DOHH2 (cell line): ENCODE measurements at regions not wholly inside any gene's neighbourhood (a gene's known extent, or its start where the extent isn't known, plus 50 kb on each side); places are given as distances from the start of the nearest gene placed in this dataset.

Experiments
- CTCF ChIP-seq: fragments of 200-600 bp; sonication (generic); IDR thresholded peaks from one replicate; pipeline ENCODE4 v1.5.1; 2014; ENCODE audit warnings: antibody characterized with exemption, mild to moderate bottlenecking, low read depth, low read length; ENCODE audit not compliant: poor library complexity, severe bottlenecking
- EZH2phosphoT487 ChIP-seq: fragments of 200-600 bp; sonication (generic); IDR thresholded peaks from 2 replicates; pipeline ENCODE4 v1.6.1; 2017; ENCODE audit warnings: borderline replicate concordance, mild to moderate bottlenecking, antibody characterized with exemption, low read length, moderate library complexity, mixed read lengths

- no peak for TF ChIP-seq CTCF
- TF ChIP-seq EZH2phosphoT487, result no peak
Measured at GRCh38 chr6:44554194-44554593, 166.7 kb downstream of the CDC5L start.
